ENCODE measurements at regions not wholly inside any gene's neighbourhood (a gene's known extent, or its start where the extent isn't known, plus 50 kb on each side); places are given as distances from the start of the nearest gene placed in this dataset.
"Not testable (repeated sequence)": the region's sequence is repeated elsewhere in the genome, so short reads cannot be mapped to it uniquely, and the experiment has no call there.

GRCh38 chr5:86463339-86463738, 154.4 kb upstream of the COX7C start:
- Histone ChIP-seq H3K9ac (ENCODE audit: low read depth, low read length) (no peak overlapping the region), H3K36me3 (ENCODE audit: insufficient read depth, low read length) (no peaks in the 10 kb centered on the region; the same call in 1 of the 2 replicates), H3K4me1 (ENCODE audit: insufficient read depth, low read length) (no peaks in the 10 kb centered on the region), H3K9me3 (ENCODE audit: control insufficient read depth, insufficient read depth, low read length) (peaks cover 6% of the 10 kb centered on the region)

- Histone ChIP-seq H3K9ac (ENCODE audit: low read depth, low read length) (no peak overlapping the region), H3K9me3 (ENCODE audit: control insufficient read depth, insufficient read depth, low read length) (peaks cover 6% of the 10 kb centered on the region), H3K4me1 (ENCODE audit: insufficient read depth, low read length) (no peaks in the 10 kb centered on the region)
These were observed 152.5 kb upstream of the COX7C start for GRCh38 chr5:86465052-86465838.

GRCh38 chr5:86466721-86467120, 151.0 kb upstream of the COX7C start:
- H3K9ac ChIP-seq (ENCODE audit: low read depth, low read length); H3K4me1 ChIP-seq (ENCODE audit: insufficient read depth, low read length): not testable (repeated sequence)

More at GRCh38 chr5:86465052-86465838, 152.5 kb upstream of the COX7C start:
- H3K36me3 ChIP-seq (ENCODE audit: insufficient read depth, low read length) = no peaks in the 10 kb centered on the region; the same call in 1 of the 2 replicates

GRCh38 chr5:86482008-86482407, 135.7 kb upstream of the COX7C start:
- Histone ChIP-seq H3K36me3 (ENCODE audit: insufficient read depth, low read length) (no peaks in the 10 kb centered on the region), H3K9me3 (ENCODE audit: control insufficient read depth, insufficient read depth, low read length) (no peaks in the 10 kb centered on the region), H3K9ac (ENCODE audit: low read depth, low read length) (no peak overlapping the region), H3K4me1 (ENCODE audit: insufficient read depth, low read length) (no peaks in the 10 kb centered on the region)

More at GRCh38 chr5:86466721-86467120, 151.0 kb upstream of the COX7C start:
- not testable (repeated sequence) for H3K36me3 ChIP-seq (ENCODE audit: insufficient read depth, low read length); H3K9me3 ChIP-seq (ENCODE audit: control insufficient read depth, insufficient read depth, low read length)

GRCh38 chr5:86493777-86494176, 124.0 kb upstream of the COX7C start:
- Histone ChIP-seq H3K36me3 (ENCODE audit: insufficient read depth, low read length) (no peaks in the 10 kb centered on the region), H3K9me3 (ENCODE audit: control insufficient read depth, insufficient read depth, low read length) (no peaks in the 10 kb centered on the region), H3K9ac (ENCODE audit: low read depth, low read length) (no peak overlapping the region), H3K4me1 (ENCODE audit: insufficient read depth, low read length) (no peaks in the 10 kb centered on the region)

GRCh38 chr5:86500947-86501346, 116.8 kb upstream of the COX7C start:
- Histone ChIP-seq H3K9me3 (ENCODE audit: control insufficient read depth, insufficient read depth, low read length) (no peaks in the 10 kb centered on the region), H3K4me1 (ENCODE audit: insufficient read depth, low read length) (no peaks in the 10 kb centered on the region), H3K9ac (ENCODE audit: low read depth, low read length) (no peak overlapping the region)

GRCh38 chr5:86507574-86507973, 110.2 kb upstream of the COX7C start:
- Histone ChIP-seq H3K9ac (ENCODE audit: low read depth, low read length) (no peak overlapping the region), H3K9me3 (ENCODE audit: control insufficient read depth, insufficient read depth, low read length) (no peaks in the 10 kb centered on the region), H3K36me3 (ENCODE audit: insufficient read depth, low read length) (no peaks in the 10 kb centered on the region), H3K4me1 (ENCODE audit: insufficient read depth, low read length) (no peaks in the 10 kb centered on the region)

More at GRCh38 chr5:86500947-86501346, 116.8 kb upstream of the COX7C start:
- H3K36me3 ChIP-seq (ENCODE audit: insufficient read depth, low read length) = no peaks in the 10 kb centered on the region

GRCh38 chr5:86510330-86510915, 107.3 kb upstream of the COX7C start:
- not testable (repeated sequence) for H3K9me3 ChIP-seq (ENCODE audit: control insufficient read depth, insufficient read depth, low read length); H3K4me1 ChIP-seq (ENCODE audit: insufficient read depth, low read length); H3K36me3 ChIP-seq (ENCODE audit: insufficient read depth, low read length)
- H3K9ac ChIP-seq (ENCODE audit: low read depth, low read length) = peak overlapping the region; percentile 33; the same call in 1 of the 2 replicates

GRCh38 chr5:86523718-86524117, 94.0 kb upstream of the COX7C start:
- Histone ChIP-seq H3K4me1 (ENCODE audit: insufficient read depth, low read length) (peaks cover 13% of the 10 kb centered on the region; the same call in 1 of the 2 replicates), H3K9ac (ENCODE audit: low read depth, low read length) (no peak overlapping the region), H3K36me3 (ENCODE audit: insufficient read depth, low read length) (no peaks in the 10 kb centered on the region), H3K9me3 (ENCODE audit: control insufficient read depth, insufficient read depth, low read length) (no peaks in the 10 kb centered on the region)

GRCh38 chr5:86525622-86526021, 92.1 kb upstream of the COX7C start:
- Histone ChIP-seq H3K9me3 (ENCODE audit: control insufficient read depth, insufficient read depth, low read length) (no peaks in the 10 kb centered on the region), H3K9ac (ENCODE audit: low read depth, low read length) (no peak overlapping the region), H3K36me3 (ENCODE audit: insufficient read depth, low read length) (no peaks in the 10 kb centered on the region), H3K4me1 (ENCODE audit: insufficient read depth, low read length) (peaks cover 13% of the 10 kb centered on the region; the same call in 1 of the 2 replicates)

GRCh38 chr5:86526811-86527348, 90.9 kb upstream of the COX7C start:
- Histone ChIP-seq H3K4me1 (ENCODE audit: insufficient read depth, low read length) (peaks cover 13% of the 10 kb centered on the region; the same call in 1 of the 2 replicates), H3K9ac (ENCODE audit: low read depth, low read length) (no peak overlapping the region)

GRCh38 chr5:86532429-86532828, 85.3 kb upstream of the COX7C start:
- Histone ChIP-seq H3K36me3 (ENCODE audit: insufficient read depth, low read length) (no peaks in the 10 kb centered on the region), H3K4me1 (ENCODE audit: insufficient read depth, low read length) (no peaks in the 10 kb centered on the region), H3K9me3 (ENCODE audit: control insufficient read depth, insufficient read depth, low read length) (no peaks in the 10 kb centered on the region), H3K9ac (ENCODE audit: low read depth, low read length) (no peak overlapping the region)

More at GRCh38 chr5:86526811-86527348, 90.9 kb upstream of the COX7C start:
- Histone ChIP-seq H3K9me3 (ENCODE audit: control insufficient read depth, insufficient read depth, low read length) (no peaks in the 10 kb centered on the region), H3K36me3 (ENCODE audit: insufficient read depth, low read length) (no peaks in the 10 kb centered on the region)

GRCh38 chr5:86536396-86536795, 81.3 kb upstream of the COX7C start:
- no peak overlapping the region for H3K9ac ChIP-seq (ENCODE audit: low read depth, low read length)
- H3K4me1 ChIP-seq (ENCODE audit: insufficient read depth, low read length) = no peaks in the 10 kb centered on the region
- H3K36me3 ChIP-seq (ENCODE audit: insufficient read depth, low read length) = no peaks in the 10 kb centered on the region
- H3K9me3 ChIP-seq (ENCODE audit: control insufficient read depth, insufficient read depth, low read length) = no peaks in the 10 kb centered on the region

- no peaks in the 10 kb centered on the region for H3K36me3 ChIP-seq (ENCODE audit: insufficient read depth, low read length)
- H3K4me1 ChIP-seq (ENCODE audit: insufficient read depth, low read length) = peaks cover 8% of the 10 kb centered on the region; the same call in 1 of the 2 replicates
- H3K9ac ChIP-seq (ENCODE audit: low read depth, low read length) = no peak overlapping the region
- H3K9me3 ChIP-seq (ENCODE audit: control insufficient read depth, insufficient read depth, low read length) = no peaks in the 10 kb centered on the region
These were observed 75.2 kb upstream of the COX7C start for GRCh38 chr5:86542532-86542931.

GRCh38 chr5:86546044-86546443, 71.7 kb upstream of the COX7C start:
- Histone ChIP-seq H3K9ac (ENCODE audit: low read depth, low read length) (no peak overlapping the region), H3K4me1 (ENCODE audit: insufficient read depth, low read length) (peaks cover 8% of the 10 kb centered on the region; the same call in 1 of the 2 replicates), H3K9me3 (ENCODE audit: control insufficient read depth, insufficient read depth, low read length) (no peaks in the 10 kb centered on the region), H3K36me3 (ENCODE audit: insufficient read depth, low read length) (no peaks in the 10 kb centered on the region)
